BLaER1 (cell line): ENCODE measurements at regions not wholly inside any gene's neighbourhood (a gene's known extent, or its start where the extent isn't known, plus 50 kb on each side); places are given as distances from the start of the nearest gene placed in this dataset.
"Not testable (repeated sequence)": the region's sequence is repeated elsewhere in the genome, so short reads cannot be mapped to it uniquely, and the experiment has no call there.

Source experiments
- H3K27ac ChIP-seq: shearing (Covaris generic); formaldehyde crosslinking; 2 replicates; pipeline ENCODE4 v1.8.1; 2022
- H3K27me3 ChIP-seq: shearing (Covaris generic); formaldehyde crosslinking; 2 replicates; pipeline ENCODE4 v1.8.1; 2022
- H3K36me3 ChIP-seq: shearing (Covaris generic); formaldehyde crosslinking; 2 replicates; pipeline ENCODE4 v1.8.1; 2022
- H3K4me1 ChIP-seq: shearing (Covaris generic); formaldehyde crosslinking; 2 replicates; pipeline ENCODE4 v1.8.1; 2022
- H3K4me2 ChIP-seq: shearing (Covaris generic); formaldehyde crosslinking; 2 replicates; pipeline ENCODE4 v1.8.1; 2022
- H3K4me3 ChIP-seq: shearing (Covaris generic); formaldehyde crosslinking; 2 replicates; pipeline ENCODE4 v1.8.1; 2022
- H3K9ac ChIP-seq: shearing (Covaris generic); formaldehyde crosslinking; 2 replicates; pipeline ENCODE4 v1.8.1; 2022
- H3K9me3 ChIP-seq: shearing (Covaris generic); formaldehyde crosslinking; 2 replicates; pipeline ENCODE4 v1.8.1; 2022
- H4K20me1 ChIP-seq: shearing (Covaris generic); formaldehyde crosslinking; 2 replicates; pipeline ENCODE4 v1.8.1; 2022
- Cebpa-rat ChIP-seq: shearing (Covaris generic); IDR thresholded peaks from 2 replicates; pipeline ENCODE4 v1.8.1; 2022

DNA sequence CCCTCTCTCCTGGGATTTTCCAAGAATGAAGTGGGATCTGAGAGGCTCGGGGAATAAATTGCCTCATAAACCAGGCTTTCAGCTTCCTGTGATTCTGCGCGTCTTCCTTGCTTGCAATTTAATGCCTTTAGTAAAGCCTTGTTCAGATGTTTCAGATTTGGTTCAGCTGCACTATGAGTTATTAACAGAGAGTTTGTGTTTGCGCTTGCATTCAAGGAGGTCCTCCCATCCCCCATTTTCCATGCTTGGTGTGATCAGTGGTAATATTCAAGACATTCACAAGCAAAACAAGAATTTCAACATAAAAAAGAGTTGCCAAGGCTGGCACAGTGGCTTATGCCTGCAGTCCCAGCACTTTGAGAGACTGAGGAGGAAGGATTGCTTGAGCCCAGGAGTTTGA, 1068.9 kb downstream of the TYW1 start:
- Histone ChIP-seq H3K4me2 (no peak overlapping the region), H4K20me1 (no peaks in the 10 kb centered on the region), H3K9me3 (no peaks in the 10 kb centered on the region), H3K27ac (no peak overlapping the region), H3K9ac (no peak overlapping the region), H3K4me1 (no peaks in the 10 kb centered on the region), H3K4me3 (no peak overlapping the region), H3K36me3 (no peaks in the 10 kb centered on the region), H3K27me3 (no peaks in the 10 kb centered on the region)
- no peak for TF ChIP-seq Cebpa-rat

DNA sequence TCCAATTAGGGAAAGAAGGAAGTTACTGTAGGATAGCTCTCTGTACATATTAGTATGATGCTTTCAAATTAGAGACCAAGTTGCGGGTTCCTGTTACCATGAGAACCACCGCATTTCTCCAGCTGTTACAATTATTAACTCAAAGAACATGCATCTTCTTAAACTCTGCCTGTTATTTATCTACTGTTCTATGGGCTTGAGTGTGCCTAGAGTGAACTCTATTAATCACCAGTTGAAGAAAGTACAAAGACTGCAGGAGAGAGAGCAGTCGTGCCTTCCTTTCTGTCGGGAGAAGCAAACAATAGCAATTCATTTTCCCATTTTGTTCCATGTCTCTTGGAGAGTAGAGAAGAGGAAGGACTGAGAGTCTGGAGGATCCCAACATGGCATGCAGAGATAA, 1071.2 kb downstream of the TYW1 start:
- no peak for TF ChIP-seq Cebpa-rat
- H3K36me3 ChIP-seq: no peaks in the 10 kb centered on the region

DNA sequence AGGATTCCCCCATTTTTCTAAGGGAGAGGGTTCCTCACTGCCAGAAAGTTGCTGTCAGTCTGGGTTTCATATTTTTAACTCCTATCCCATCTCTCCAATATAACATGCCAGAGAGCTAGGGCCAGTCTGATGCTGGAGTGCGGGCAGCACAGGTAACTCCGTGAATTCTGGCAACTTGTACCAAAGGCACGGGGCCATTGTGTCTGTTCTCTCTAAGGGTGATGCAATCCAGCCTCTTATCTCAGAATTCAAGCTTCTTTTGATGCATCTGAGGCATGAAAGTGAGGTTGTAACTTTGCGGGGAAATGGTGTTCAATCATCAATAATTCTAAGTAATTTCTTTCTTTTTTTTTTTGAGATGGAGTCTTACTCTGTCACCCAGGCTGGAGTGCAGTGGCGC, 1074.4 kb downstream of the TYW1 start:
- Histone ChIP-seq H3K4me3 (no peak overlapping the region), H4K20me1 (no peaks in the 10 kb centered on the region), H3K9ac (no peak overlapping the region), H3K27ac (no peak overlapping the region), H3K9me3 (0 out of 2 replicates have a peak, but pooled peaks cover 7% of the 10 kb centered on the region), H3K4me2 (no peak overlapping the region), H3K27me3 (no peaks in the 10 kb centered on the region), H3K4me1 (no peaks in the 10 kb centered on the region), H3K36me3 (no peaks in the 10 kb centered on the region)
- TF ChIP-seq Cebpa-rat: no peak

More for the DNA sequence above, 1071.2 kb downstream of the TYW1 start:
- no peak overlapping the region for H3K27ac ChIP-seq
- H3K4me1 ChIP-seq: no peaks in the 10 kb centered on the region
- H3K4me3 ChIP-seq: no peak overlapping the region
- no peak overlapping the region for H3K9ac ChIP-seq
- H3K4me2 ChIP-seq: no peak overlapping the region
- H3K9me3 ChIP-seq: 0 out of 2 replicates have a peak, but pooled peaks cover 1% of the 10 kb centered on the region
- no peaks in the 10 kb centered on the region for H3K27me3 ChIP-seq
- H4K20me1 ChIP-seq: no peaks in the 10 kb centered on the region

DNA sequence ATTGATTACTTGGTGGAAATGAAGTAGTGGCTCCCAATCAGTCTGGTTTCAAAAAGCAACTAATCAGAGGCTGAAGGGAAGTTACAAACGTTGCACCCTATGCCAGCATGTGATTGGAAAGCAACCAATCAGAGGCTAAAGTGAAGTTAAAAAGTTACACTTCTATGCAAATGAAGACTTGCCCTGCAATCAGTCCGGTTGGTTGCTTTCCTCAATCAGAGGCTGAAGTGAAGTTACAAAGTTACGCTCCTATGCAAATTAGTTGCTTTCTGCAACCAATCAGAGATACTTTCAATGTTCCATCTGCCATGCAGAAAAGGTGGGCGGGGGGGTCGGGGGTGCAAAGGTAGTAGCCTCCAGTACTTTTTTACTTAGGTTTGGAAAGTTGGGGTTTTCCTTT, 1077.1 kb downstream of the TYW1 start:
- TF ChIP-seq Cebpa-rat: no peak
- H3K4me1 ChIP-seq: no peaks in the 10 kb centered on the region
- H3K27me3 ChIP-seq: no peaks in the 10 kb centered on the region
- no peak overlapping the region for H3K27ac ChIP-seq
- H3K9me3 ChIP-seq: 0 out of 2 replicates have a peak, but pooled peaks cover 7% of the 10 kb centered on the region
- H3K36me3 ChIP-seq: no peaks in the 10 kb centered on the region
- H3K4me2 ChIP-seq: no peak overlapping the region
- no peaks in the 10 kb centered on the region for H4K20me1 ChIP-seq
- H3K4me3 ChIP-seq: no peak overlapping the region
- H3K9ac ChIP-seq: no peak overlapping the region

DNA sequence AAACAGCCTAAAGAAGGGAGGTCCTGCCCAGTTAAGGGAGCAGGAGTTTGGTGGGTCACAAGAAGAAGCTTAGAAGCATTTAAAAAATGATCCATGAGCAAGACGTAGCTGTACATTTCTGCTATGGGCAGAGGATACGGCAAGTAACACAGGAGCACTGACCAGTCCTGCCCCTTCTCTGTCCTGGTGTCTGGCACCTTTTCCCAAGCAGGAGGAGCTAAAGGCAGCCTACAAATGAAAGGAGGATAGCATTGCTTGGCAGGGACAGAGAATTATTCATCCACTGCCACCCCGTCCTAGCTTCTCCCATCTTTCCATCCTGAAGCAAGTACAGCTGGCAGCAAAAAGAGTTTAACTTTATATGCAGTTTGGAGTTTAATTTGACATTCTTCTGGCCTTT, 1077.6 kb downstream of the TYW1 start:
- no peaks in the 10 kb centered on the region for H3K27me3 ChIP-seq
- H3K4me2 ChIP-seq: no peak overlapping the region
- no peak for TF ChIP-seq Cebpa-rat
- H4K20me1 ChIP-seq: no peaks in the 10 kb centered on the region
- H3K4me1 ChIP-seq: no peaks in the 10 kb centered on the region
- 0 out of 2 replicates have a peak, but pooled peaks cover 7% of the 10 kb centered on the region for H3K9me3 ChIP-seq
- no peak overlapping the region for H3K27ac ChIP-seq
- H3K4me3 ChIP-seq: no peak overlapping the region
- H3K9ac ChIP-seq: no peak overlapping the region
- no peaks in the 10 kb centered on the region for H3K36me3 ChIP-seq

DNA sequence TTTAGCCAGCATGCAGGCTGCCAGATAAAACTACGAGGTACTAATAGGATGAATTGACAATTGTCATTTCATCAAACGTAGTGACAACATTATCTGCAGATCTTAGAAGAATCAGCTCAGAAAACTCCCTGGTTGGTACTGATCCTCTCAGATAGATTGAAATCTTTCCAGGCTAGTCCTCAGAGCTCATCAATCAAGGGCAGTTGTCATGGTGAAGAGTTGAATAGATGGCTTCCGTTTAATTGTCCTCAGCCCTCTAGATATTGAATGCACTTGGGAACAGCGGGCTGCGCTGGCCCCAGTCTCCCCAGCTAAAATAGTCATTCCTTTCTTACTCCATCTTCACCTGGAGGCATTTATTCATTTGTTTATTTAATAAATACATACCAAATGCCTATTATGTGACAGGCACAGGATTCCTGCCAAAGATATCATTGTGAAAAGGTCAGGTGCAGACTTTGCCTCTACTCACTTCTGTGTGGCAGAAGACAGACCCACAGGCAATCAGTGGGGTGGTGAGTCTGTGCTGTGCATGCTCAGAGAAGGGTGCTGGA, 1081.6 kb downstream of the TYW1 start:
- H3K27ac ChIP-seq: no peak overlapping the region
- no peak for TF ChIP-seq Cebpa-rat
- H3K4me1 ChIP-seq: no peaks in the 10 kb centered on the region
- no peak overlapping the region for H3K9ac ChIP-seq
- H3K4me2 ChIP-seq: no peak overlapping the region
- peaks cover 39% of the 10 kb centered on the region for H3K9me3 ChIP-seq
- H3K27me3 ChIP-seq: no peaks in the 10 kb centered on the region
- H4K20me1 ChIP-seq: no peaks in the 10 kb centered on the region
- H3K4me3 ChIP-seq: no peak overlapping the region
- H3K36me3 ChIP-seq: no peaks in the 10 kb centered on the region

DNA sequence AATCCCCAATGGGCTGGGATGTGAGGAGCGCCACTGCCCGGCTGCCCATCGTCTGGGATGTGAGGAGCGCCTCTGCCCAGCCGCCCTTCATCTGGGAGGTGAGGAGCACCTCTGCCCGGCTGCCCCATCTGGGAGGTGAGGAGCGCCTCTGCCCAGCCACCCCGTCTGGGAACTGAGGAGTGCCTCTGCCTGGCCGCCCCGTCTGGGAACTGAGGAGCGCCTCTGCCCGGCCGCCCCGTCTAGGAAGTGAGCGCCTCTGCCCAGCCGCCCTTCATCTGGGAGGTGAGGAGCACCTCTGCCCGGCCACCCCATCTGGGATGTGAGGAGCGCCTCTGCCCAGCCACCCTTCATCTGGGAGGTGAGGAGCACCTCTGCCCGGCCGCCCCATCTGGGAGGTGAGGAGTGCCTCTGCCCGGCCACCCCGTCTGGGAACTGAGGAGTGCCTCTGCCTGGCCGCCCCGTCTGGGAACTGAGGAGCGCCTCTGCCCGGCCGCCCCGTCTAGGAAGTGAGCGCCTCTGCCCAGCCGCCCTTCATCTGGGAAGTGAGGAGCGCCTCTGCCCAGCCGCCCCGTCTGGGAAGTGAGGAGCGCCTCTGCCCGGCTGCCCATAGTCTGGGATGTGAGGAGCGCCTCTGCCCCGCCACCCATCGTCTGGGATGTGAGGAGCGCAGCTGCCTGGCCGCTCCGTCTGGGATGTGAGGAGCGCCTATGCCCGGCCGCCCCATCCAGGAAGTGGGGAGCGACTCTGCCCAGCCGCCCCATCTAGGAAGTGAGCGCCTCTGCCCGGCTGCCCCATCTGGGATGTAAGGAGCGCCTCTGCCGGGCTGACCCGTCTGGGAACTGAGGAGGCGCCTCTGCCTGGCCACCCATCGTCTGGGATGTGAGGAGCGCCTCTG, 1085.7 kb downstream of the TYW1 start:
- H3K4me1 ChIP-seq, H3K27ac ChIP-seq, H3K36me3 ChIP-seq, H3K4me3 ChIP-seq, H3K4me2 ChIP-seq, H3K27me3 ChIP-seq, H3K9ac ChIP-seq, H4K20me1 ChIP-seq: not testable (repeated sequence)
- peaks cover 51% of the 10 kb centered on the region for H3K9me3 ChIP-seq

DNA sequence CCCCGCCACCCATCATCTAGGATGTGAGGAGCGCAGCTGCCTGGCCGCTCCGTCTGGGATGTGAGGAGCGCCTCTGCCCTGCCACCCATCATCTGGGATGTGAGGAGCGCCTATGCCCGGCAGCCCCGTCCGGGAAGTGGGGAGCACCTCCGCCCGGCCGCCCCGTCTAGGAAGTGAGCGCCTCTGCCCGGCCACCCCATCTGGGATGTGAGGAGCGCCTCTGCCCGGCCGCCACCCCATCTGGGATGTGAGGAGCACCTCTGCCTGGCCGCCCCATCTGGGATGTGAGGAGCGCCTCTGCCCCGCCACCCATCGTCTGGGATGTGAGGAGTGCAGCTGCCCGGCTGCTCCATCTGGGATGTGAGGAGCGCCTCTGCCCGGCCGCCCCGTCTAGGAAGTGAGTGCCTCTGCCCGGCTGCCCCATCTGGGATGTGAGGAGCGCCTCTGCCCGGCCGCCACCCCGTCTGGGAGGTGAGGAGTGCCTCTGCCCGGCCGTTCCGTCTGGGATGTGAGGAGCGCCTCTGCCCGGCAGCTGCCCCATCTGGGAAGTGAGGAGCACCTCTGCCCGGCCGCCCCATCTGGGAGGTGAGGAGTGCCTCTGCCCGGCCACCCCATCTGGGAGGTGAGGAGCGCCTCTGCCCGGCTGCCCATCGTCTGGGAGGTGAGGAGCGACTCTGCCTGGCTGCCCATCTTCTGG, 1086.5 kb downstream of the TYW1 start:
- peaks cover 51% of the 10 kb centered on the region for H3K9me3 ChIP-seq
- H4K20me1 ChIP-seq, H3K4me3 ChIP-seq: not testable (repeated sequence)

DNA sequence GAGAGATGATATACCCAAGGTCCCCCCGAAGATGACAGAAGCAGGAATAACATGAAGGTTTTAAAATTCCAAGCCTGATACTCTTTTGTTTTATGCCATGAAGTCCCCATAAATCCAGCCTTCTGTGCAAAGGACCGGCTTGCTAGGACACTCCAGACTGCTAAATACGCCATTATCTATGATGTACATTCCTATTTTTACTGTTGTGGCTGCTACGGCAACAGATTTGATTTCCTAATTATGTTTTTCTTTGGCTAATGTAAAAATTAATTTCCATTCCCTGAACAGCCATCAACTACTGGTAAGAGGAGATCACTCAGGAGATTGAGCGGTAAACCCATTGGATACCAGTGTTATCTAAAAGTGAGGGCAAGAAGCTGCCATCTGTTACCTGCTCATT, 1090.8 kb downstream of the TYW1 start:
- H3K9ac ChIP-seq: no peak overlapping the region
- no peaks in the 10 kb centered on the region for H3K27me3 ChIP-seq
- no peaks in the 10 kb centered on the region for H3K4me1 ChIP-seq
- no peak overlapping the region for H3K27ac ChIP-seq
- H3K9me3 ChIP-seq: peaks cover 23% of the 10 kb centered on the region
- H3K4me2 ChIP-seq: no peak overlapping the region
- H4K20me1 ChIP-seq: no peaks in the 10 kb centered on the region
- no peak overlapping the region for H3K4me3 ChIP-seq
- H3K36me3 ChIP-seq: no peaks in the 10 kb centered on the region
- no peak for TF ChIP-seq Cebpa-rat

More for the DNA sequence above, 1086.5 kb downstream of the TYW1 start:
- H3K27me3 ChIP-seq, H3K9ac ChIP-seq, H3K4me2 ChIP-seq, H3K27ac ChIP-seq, H3K36me3 ChIP-seq, H3K4me1 ChIP-seq: not testable (repeated sequence)

DNA sequence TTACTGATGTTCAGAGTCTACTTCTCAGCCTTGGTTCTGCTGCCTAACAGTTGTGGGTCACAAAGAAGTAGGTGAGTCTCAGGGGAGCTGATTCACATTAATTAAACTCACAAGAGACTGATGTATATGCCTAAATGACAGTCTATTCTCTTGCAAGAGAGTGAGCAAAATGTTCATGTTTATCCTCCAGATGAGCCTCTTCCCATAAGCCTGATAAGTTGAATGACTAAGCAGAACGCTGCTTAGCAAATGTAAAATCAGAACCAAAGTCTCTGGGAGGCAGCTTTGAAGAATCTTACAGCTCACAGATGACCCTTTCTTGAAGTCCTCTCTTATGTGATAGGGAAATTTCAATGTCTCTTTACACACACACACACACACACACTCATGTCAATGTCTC, 1092.2 kb downstream of the TYW1 start:
- no peaks in the 10 kb centered on the region for H3K36me3 ChIP-seq
- H3K4me3 ChIP-seq: no peak overlapping the region
- no peaks in the 10 kb centered on the region for H3K4me1 ChIP-seq
- no peaks in the 10 kb centered on the region for H4K20me1 ChIP-seq
- H3K4me2 ChIP-seq: no peak overlapping the region
- no peak overlapping the region for H3K27ac ChIP-seq
- H3K9ac ChIP-seq: no peak overlapping the region
- peaks cover 11% of the 10 kb centered on the region for H3K9me3 ChIP-seq
- no peaks in the 10 kb centered on the region for H3K27me3 ChIP-seq
- no peak for TF ChIP-seq Cebpa-rat

DNA sequence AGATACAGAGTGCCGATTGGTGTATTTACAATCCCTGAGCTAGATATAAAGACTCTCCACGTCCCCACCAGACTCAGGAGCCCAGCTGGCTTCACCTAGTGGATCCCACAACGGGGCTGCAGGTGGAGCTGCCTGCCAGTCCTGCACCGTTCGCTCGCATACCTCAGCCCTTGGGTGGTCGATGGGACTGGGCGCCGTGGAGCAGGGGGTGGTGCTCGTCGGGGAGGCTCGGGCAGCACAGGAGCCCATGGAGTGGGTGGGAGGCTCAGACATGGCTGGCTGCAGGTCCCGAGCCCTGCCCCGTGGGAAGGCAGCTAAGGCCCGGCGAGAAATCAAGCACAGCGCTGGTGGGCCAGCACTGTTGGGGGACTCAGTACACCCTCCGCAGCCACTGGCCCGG, 1093.6 kb downstream of the TYW1 start:
- H3K27ac ChIP-seq: not testable (repeated sequence)

More for the DNA sequence above, 1093.6 kb downstream of the TYW1 start:
- not testable (repeated sequence) for H3K4me3 ChIP-seq, H3K4me1 ChIP-seq, H3K4me2 ChIP-seq, H3K9ac ChIP-seq, H3K9me3 ChIP-seq, H4K20me1 ChIP-seq, H3K36me3 ChIP-seq, H3K27me3 ChIP-seq
